ENCODE measurements at regions not wholly inside any gene's neighbourhood (a gene's known extent, or its start where the extent isn't known, plus 50 kb on each side); places are given as distances from the start of the nearest gene placed in this dataset.

DNA sequence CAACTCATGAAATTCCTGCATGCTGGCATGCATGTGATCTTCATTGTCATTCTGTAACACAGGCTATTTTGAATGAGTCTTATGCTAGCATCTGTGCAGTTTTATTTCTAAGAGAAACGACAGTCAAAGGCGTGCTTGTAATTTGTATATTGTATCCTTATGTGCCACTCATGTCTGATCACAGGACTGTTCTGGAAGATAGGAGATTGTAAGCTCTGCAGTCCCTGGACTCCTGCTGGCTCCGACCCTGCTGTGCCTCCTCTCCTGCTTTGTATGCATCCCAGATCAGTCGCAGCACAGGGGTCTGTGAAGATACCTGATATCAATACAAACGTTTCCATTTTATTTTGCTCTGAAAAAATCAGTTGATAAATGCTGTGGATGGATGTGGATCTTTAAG, 653.1 kb downstream of the LIG4 start:
- Histone ChIP-seq H3K36me3 (ENCODE audit: low read length) (no peaks in the 10 kb centered on the region), H3K9me3 (ENCODE audit: insufficient read depth, low read length) (no peaks in the 10 kb centered on the region), H3K79me2 (ENCODE audit: insufficient read depth, low read length) (no peaks in the 10 kb centered on the region), H3K27me3 (ENCODE audit: low read length) (no peaks in the 10 kb centered on the region), H3K27ac (ENCODE audit: low read depth, low read length) (no peak overlapping the region), H3K9ac (ENCODE audit: low read length) (no peak overlapping the region), H4K20me1 (ENCODE audit: low read depth, low read length) (no peaks in the 10 kb centered on the region), H3K4me3 (ENCODE audit: insufficient read depth, low read length, poor library complexity, severe bottlenecking) (no peak overlapping the region), H3K9me2 (replicated peaks; ENCODE audit: insufficient read depth, low read length) (no peaks in the 10 kb centered on the region), H2AFZ (ENCODE audit: low read depth, low read length, severe bottlenecking) (no peak overlapping the region), H3F3A (ENCODE audit: insufficient read depth) (no peaks in the 10 kb centered on the region), H3K4me2 (ENCODE audit: low read depth, low read length, poor library complexity, severe bottlenecking) (no peak overlapping the region)
- TF ChIP-seq, protein P1, sequence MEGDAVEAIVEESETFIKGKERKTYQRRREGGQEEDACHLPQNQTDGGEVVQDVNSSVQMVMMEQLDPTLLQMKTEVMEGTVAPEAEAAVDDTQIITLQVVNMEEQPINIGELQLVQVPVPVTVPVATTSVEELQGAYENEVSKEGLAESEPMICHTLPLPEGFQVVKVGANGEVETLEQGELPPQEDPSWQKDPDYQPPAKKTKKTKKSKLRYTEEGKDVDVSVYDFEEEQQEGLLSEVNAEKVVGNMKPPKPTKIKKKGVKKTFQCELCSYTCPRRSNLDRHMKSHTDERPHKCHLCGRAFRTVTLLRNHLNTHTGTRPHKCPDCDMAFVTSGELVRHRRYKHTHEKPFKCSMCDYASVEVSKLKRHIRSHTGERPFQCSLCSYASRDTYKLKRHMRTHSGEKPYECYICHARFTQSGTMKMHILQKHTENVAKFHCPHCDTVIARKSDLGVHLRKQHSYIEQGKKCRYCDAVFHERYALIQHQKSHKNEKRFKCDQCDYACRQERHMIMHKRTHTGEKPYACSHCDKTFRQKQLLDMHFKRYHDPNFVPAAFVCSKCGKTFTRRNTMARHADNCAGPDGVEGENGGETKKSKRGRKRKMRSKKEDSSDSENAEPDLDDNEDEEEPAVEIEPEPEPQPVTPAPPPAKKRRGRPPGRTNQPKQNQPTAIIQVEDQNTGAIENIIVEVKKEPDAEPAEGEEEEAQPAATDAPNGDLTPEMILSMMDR (IDR thresholded peaks at IDR 0.05; ENCODE audit: insufficient read depth, low read length, poor library complexity, severe bottlenecking) = no peak
- no peak for TF ChIP-seq EZH2phosphoT487 (conservative IDR thresholded peaks at IDR 0.05; ENCODE audit: low read length)

DNA sequence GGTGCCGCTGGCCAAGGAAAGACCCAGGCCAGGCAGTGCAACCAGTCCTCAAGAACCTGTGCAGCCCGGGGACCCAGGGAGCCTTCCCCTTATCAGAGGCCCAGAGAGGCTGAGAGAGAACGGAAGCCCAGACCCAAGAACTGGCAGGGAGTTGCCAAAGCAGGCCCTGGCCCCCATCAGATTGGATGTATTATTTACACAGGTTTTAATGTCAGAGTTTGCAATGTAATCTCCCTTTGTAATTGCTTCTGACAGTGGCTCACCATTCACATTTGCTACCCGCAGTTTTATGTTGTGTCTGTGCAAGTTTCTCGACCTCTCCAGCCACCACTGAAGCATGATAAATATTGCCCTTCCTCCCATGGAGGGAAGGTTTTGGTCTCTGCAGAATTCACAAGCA, 660.9 kb downstream of the LIG4 start:
- no peak overlapping the region for H3K27ac ChIP-seq (ENCODE audit: low read depth, low read length)
- no peak overlapping the region for H2AFZ ChIP-seq (ENCODE audit: low read depth, low read length, severe bottlenecking)
- H3K4me3 ChIP-seq (ENCODE audit: insufficient read depth, low read length, poor library complexity, severe bottlenecking) = no peak overlapping the region
- H3K27me3 ChIP-seq (ENCODE audit: low read length) = no peaks in the 10 kb centered on the region; the same call in 1 of the 2 replicates
- H3K9me2 ChIP-seq (replicated peaks; ENCODE audit: insufficient read depth, low read length) = no peaks in the 10 kb centered on the region
- no peak overlapping the region for H3K4me2 ChIP-seq (ENCODE audit: low read depth, low read length, poor library complexity, severe bottlenecking)
- H3K79me2 ChIP-seq (ENCODE audit: insufficient read depth, low read length) = no peaks in the 10 kb centered on the region
- H3K9me3 ChIP-seq (ENCODE audit: insufficient read depth, low read length) = no peaks in the 10 kb centered on the region
- H3F3A ChIP-seq (ENCODE audit: insufficient read depth) = no peaks in the 10 kb centered on the region
- H3K9ac ChIP-seq (ENCODE audit: low read length) = no peak overlapping the region
- H3K36me3 ChIP-seq (ENCODE audit: low read length) = no peaks in the 10 kb centered on the region
- H4K20me1 ChIP-seq (ENCODE audit: low read depth, low read length) = no peaks in the 10 kb centered on the region
- TF ChIP-seq, protein P1 (IDR thresholded peaks at IDR 0.05; ENCODE audit: insufficient read depth, low read length, poor library complexity, severe bottlenecking) = no peak
- TF ChIP-seq EZH2phosphoT487 (conservative IDR thresholded peaks at IDR 0.05; ENCODE audit: low read length) = no peak

DNA sequence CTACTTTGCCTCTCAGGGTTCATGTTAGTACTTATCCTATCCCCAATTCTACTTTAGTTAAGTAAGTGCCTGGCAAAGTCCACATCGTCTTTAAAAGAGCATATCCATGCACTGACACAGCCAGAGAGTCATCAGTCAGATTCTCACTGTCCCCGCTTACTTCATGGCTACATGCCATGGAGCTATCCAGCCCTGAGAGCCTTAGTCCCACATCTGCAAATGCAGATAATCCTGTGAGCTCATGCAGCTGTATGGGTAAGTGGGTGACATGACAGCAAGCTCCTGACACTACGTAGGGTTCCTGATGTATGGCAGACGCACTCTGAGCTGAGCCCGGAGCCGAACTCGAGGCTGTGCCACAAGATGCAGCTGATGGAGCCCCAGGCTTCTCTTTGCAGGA, 661.5 kb downstream of the LIG4 start:
- Histone ChIP-seq H3K27ac (ENCODE audit: low read depth, low read length) (no peak overlapping the region), H2AFZ (ENCODE audit: low read depth, low read length, severe bottlenecking) (no peak overlapping the region)
- no peak for TF ChIP-seq EZH2phosphoT487 (conservative IDR thresholded peaks at IDR 0.05; ENCODE audit: low read length)
- TF ChIP-seq, protein P1 (IDR thresholded peaks at IDR 0.05; ENCODE audit: insufficient read depth, low read length, poor library complexity, severe bottlenecking) = no peak

More for the DNA sequence above, 661.5 kb downstream of the LIG4 start:
- Histone ChIP-seq H4K20me1 (ENCODE audit: low read depth, low read length) (no peaks in the 10 kb centered on the region), H3K9me2 (replicated peaks; ENCODE audit: insufficient read depth, low read length) (no peaks in the 10 kb centered on the region), H3K79me2 (ENCODE audit: insufficient read depth, low read length) (no peaks in the 10 kb centered on the region), H3K9ac (ENCODE audit: low read length) (no peak overlapping the region), H3F3A (ENCODE audit: insufficient read depth) (no peaks in the 10 kb centered on the region), H3K9me3 (ENCODE audit: insufficient read depth, low read length) (no peaks in the 10 kb centered on the region), H3K27me3 (ENCODE audit: low read length) (no peaks in the 10 kb centered on the region; the same call in 1 of the 2 replicates), H3K4me2 (ENCODE audit: low read depth, low read length, poor library complexity, severe bottlenecking) (no peak overlapping the region), H3K4me3 (ENCODE audit: insufficient read depth, low read length, poor library complexity, severe bottlenecking) (no peak overlapping the region), H3K36me3 (ENCODE audit: low read length) (no peaks in the 10 kb centered on the region)

Measured in SU-DHL-6 (cell line).